ENCODE measurements at regions not wholly inside any gene's neighbourhood (a gene's known extent, or its start where the extent isn't known, plus 50 kb on each side); places are given as distances from the start of the nearest gene placed in this dataset.
A peak's percentile ranks its signal among the peaks of the same experiment; 100 is the strongest.

DNA sequence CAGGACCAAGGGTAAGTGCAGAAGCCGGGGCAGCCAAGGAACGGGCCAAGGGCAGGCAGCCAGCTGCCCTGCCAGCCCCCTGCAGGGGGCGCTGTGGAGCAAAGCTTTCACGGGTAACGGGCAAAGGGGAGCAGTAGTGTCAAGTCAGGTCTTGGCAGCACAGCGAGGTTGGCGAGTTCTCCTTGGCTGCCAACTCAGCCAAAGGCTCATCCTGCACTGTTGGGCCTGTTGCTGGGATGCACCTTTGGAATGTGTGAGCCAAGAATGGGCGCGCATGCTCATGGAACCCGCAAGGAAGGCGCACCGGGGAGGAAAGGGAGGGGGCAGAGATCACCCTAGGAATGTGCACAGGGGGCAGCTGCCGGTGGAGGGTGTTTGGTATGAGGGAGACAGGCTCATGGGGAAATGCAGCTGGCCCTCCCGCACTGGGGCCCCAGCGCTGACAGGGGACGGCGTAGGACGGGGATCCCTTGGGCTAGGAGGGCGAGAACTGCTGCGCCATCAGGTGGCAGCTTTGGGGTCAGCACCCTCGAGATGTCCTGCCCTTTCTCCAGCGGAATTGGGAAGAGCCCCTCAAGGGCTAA, 138.0 kb downstream of the ASCL4 start (continued):
- TF ChIP-seq ARID2 (IDR thresholded peaks at IDR 0.05) (peak; percentile 74; the same call in 1 of the 2 replicates), TEAD2 (tag; IDR thresholded peaks at IDR 0.05) (0 out of 2 replicates have a peak, but pooled peaks have one; percentile 24), HDAC1 (IDR thresholded peaks at IDR 0.05) (peak in 1 of 2 experiments; percentile 44; a peak in 1 of 4 replicates), BCOR (IDR thresholded peaks at IDR 0.05) (0 out of 2 replicates have a peak, but pooled peaks have one; percentile 32), JUND (IDR thresholded peaks at IDR 0.05; ENCODE audit: borderline replicate concordance, low read depth, low read length) (peak; percentile 25; the same call in 1 of the 2 replicates), JUND (tag; IDR thresholded peaks at IDR 0.05; ENCODE audit: borderline replicate concordance, low read depth, low read length) (no peak; the same call in 2 of the 3 replicates), MAZ (CRISPR knock-in tag; conservative IDR thresholded peaks at IDR 0.05 in 1 of 2, IDR thresholded peaks at IDR 0.05 in 1 of 2) (peak in 1 of 2 experiments; percentile 57; a peak in 2 of 4 replicates), TEAD1 (CRISPR knock-in tag; IDR thresholded peaks at IDR 0.05) (0 out of 4 replicates have a peak, but pooled peaks of 1 of the 2 experiments have one; percentile 50), EHMT2 (IDR thresholded peaks at IDR 0.05) (0 out of 2 replicates have a peak, but pooled peaks have one; percentile 21), CBX1 (IDR thresholded peaks at IDR 0.05; ENCODE audit: low read depth) (0 out of 2 replicates have a peak, but pooled peaks have one; percentile 29), KDM4B (IDR thresholded peaks at IDR 0.05; ENCODE audit: borderline replicate concordance in 2 of 2, low read depth in 1 of 2) (peak in 1 of 2 experiments; percentile 40; a peak in 1 of 4 replicates), TCF3 (CRISPR knock-in tag; IDR thresholded peaks at IDR 0.05) (0 out of 2 replicates have a peak, but pooled peaks have one; percentile 6), RB1 (IDR thresholded peaks at IDR 0.05; ENCODE audit: low read depth) (peak; percentile 7; the same call in 1 of the 2 replicates), FOXA1 (IDR thresholded peaks at IDR 0.05; ENCODE audit: borderline replicate concordance) (no peak), FOXM1 (IDR thresholded peaks at IDR 0.05; ENCODE audit: low read depth) (no peak), FOXM1 (CRISPR knock-in tag; IDR thresholded peaks at IDR 0.05; ENCODE audit: low read depth) (no peak), RCOR1 (IDR thresholded peaks at IDR 0.05; ENCODE audit: borderline replicate concordance in 1 of 2, low read depth in 2 of 2, low read length in 2 of 2) (0 out of 4 replicates have a peak, but pooled peaks of 1 of the 2 experiments have one; percentile 25), SP1 (CRISPR knock-in tag; IDR thresholded peaks at IDR 0.05) (no peak), YY1 (IDR thresholded peaks at IDR 0.05; ENCODE audit: borderline replicate concordance in 1 of 3, control insufficient read depth in 1 of 3, extremely low read depth in 1 of 3, insufficient read depth in 3 of 3, insufficient read length in 1 of 3, insufficient replicate concordance in 2 of 3, low read depth in 1 of 3, low read length in 2 of 3) (peak in 1 of 3 experiments; percentile 21)
- TF ChIP-seq, protein P1, sequence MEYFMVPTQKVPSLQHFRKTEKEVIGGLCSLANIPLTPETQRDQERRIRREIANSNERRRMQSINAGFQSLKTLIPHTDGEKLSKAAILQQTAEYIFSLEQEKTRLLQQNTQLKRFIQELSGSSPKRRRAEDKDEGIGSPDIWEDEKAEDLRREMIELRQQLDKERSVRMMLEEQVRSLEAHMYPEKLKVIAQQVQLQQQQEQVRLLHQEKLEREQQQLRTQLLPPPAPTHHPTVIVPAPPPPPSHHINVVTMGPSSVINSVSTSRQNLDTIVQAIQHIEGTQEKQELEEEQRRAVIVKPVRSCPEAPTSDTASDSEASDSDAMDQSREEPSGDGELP (CRISPR knock-in tag; IDR thresholded peaks at IDR 0.05; ENCODE audit: borderline replicate concordance) = peak; percentile 71; the same call in 1 of the 2 replicates
- TF ChIP-seq, protein P2, sequence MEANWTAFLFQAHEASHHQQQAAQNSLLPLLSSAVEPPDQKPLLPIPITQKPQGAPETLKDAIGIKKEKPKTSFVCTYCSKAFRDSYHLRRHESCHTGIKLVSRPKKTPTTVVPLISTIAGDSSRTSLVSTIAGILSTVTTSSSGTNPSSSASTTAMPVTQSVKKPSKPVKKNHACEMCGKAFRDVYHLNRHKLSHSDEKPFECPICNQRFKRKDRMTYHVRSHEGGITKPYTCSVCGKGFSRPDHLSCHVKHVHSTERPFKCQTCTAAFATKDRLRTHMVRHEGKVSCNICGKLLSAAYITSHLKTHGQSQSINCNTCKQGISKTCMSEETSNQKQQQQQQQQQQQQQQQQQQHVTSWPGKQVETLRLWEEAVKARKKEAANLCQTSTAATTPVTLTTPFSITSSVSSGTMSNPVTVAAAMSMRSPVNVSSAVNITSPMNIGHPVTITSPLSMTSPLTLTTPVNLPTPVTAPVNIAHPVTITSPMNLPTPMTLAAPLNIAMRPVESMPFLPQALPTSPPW (CRISPR knock-in tag; IDR thresholded peaks at IDR 0.05) = peak; percentile 75
- TF ChIP-seq, protein P3, sequence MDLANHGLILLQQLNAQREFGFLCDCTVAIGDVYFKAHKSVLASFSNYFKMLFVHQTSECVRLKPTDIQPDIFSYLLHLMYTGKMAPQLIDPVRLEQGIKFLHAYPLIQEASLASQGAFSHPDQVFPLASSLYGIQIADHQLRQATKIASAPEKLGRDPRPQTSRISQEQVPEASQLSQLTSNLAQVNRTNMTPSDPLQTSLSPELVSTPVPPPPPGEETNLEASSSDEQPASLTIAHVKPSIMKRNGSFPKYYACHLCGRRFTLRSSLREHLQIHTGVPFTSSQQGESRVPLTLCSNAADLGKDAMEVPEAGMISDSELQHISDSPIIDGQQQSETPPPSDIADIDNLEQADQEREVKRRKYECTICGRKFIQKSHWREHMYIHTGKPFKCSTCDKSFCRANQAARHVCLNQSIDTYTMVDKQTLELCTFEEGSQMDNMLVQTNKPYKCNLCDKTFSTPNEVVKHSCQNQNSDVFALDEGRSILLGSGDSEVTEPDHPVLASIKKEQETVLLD (IDR thresholded peaks at IDR 0.05) = peak; percentile 59; the same call in 1 of the 2 replicates
- TF ChIP-seq, protein P4, sequence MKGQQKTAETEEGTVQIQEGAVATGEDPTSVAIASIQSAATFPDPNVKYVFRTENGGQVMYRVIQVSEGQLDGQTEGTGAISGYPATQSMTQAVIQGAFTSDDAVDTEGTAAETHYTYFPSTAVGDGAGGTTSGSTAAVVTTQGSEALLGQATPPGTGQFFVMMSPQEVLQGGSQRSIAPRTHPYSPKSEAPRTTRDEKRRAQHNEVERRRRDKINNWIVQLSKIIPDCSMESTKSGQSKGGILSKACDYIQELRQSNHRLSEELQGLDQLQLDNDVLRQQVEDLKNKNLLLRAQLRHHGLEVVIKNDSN (CRISPR knock-in tag; IDR thresholded peaks at IDR 0.05) = 0 out of 2 replicates have a peak, but pooled peaks have one; percentile 39

Data from K562 (cell line).